ENCODE measurements at regions not wholly inside any gene's neighbourhood (a gene's known extent, or its start where the extent isn't known, plus 50 kb on each side); places are given as distances from the start of the nearest gene placed in this dataset.
A peak's percentile ranks its signal among the peaks of the same experiment; 100 is the strongest.

DNA sequence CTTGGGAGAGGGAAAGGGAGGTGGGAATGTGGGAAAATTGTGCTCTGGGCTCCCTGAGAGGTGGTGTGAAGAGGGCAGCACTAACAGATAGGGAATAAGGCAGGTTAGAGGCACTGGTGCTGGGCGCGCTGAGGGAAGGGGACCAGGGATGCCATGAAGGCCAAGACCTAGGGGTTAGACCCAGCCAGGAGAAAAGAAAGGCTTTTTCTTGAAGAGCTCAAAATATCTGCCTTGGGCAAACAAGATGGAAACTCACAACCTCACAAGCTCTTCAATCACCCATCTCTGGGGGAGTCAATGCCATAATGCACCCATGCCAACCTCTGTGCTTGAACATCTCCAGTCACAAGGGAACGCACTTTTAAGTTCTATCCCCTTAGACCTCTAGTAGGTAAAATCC is 363.6 kb upstream of the CHD6 start:
- FAIRE-seq (no peak), DNase-seq (ENCODE audit: insufficient read length, low spot score) (no peak)
- TF ChIP-seq, protein P1, sequence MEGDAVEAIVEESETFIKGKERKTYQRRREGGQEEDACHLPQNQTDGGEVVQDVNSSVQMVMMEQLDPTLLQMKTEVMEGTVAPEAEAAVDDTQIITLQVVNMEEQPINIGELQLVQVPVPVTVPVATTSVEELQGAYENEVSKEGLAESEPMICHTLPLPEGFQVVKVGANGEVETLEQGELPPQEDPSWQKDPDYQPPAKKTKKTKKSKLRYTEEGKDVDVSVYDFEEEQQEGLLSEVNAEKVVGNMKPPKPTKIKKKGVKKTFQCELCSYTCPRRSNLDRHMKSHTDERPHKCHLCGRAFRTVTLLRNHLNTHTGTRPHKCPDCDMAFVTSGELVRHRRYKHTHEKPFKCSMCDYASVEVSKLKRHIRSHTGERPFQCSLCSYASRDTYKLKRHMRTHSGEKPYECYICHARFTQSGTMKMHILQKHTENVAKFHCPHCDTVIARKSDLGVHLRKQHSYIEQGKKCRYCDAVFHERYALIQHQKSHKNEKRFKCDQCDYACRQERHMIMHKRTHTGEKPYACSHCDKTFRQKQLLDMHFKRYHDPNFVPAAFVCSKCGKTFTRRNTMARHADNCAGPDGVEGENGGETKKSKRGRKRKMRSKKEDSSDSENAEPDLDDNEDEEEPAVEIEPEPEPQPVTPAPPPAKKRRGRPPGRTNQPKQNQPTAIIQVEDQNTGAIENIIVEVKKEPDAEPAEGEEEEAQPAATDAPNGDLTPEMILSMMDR (IDR thresholded peaks at IDR 0.05; ENCODE audit: insufficient read depth, missing control alignments): no peak

DNA sequence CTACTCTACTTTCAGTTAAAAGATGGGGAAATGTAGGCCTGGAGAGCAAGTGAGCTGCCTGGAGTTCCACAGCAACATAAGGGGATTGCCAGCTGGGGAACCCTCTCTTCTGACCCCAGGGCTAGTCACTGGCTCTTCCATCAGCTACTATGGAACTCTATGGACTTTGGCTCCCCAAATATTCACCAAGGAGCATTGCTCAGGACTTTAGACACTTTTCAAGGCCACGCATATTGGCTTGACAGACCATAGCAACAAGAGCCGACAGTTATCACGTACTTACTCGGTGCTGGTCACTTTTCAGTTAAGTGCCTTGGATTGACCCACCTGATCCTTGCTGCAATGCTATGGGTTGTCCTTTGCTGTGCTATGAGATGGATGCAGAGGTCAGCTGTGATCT is 360.7 kb upstream of the CHD6 start:
- TF ChIP-seq, protein P1 (IDR thresholded peaks at IDR 0.05; ENCODE audit: insufficient read depth, missing control alignments): no peak
- FAIRE-seq (no peak), DNase-seq (ENCODE audit: insufficient read length, low spot score) (no peak)

DNA sequence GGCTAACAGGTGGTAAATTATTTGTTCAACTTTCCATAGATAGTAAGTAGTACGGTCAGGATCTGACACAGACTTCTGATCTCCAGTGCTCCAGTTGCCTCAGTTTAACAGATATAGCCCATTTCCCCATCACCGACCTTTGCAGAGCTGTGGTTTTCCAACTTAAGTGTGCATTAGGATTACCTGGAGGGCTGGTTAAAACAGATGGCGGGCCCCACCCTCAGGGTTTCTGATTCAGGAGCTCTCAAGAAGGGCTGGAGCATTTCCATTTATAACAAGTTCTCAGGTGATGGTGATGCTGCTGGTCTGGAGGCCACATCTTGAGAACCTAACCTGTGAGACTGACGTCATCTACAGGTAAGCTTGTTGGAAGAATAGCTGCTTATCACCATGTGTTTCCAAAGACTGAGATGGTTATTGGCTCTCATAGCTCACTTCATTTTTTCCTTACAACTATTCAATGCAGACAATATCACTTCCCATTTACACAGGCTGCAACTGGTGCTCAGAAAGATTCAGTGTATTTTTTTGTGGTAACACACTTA is 360.1 kb upstream of the CHD6 start:
- no peak for DNase-seq (ENCODE audit: insufficient read length, low spot score)
- FAIRE-seq: no peak
- TF ChIP-seq, protein P1 (IDR thresholded peaks at IDR 0.05; ENCODE audit: insufficient read depth, missing control alignments): no peak

DNA sequence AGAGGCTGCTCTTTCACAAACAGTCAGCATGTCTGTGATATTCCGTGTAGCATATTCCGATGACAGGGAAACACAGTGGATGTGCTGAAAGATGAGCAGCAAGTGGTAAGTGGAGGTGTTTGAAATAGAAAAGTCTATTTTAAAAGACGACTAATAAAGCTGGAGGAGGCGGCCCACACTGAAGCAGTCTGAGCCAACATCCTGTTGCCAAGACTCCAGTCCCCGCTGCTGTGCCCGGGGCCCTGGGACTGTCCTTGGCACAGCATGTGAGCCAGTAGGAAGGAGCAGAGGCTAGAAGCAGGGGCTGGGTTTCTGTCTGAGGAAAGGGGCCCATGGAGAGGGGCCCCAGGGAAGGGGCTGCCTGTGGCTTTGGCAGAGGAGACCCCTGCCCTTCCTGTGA is 351.5 kb upstream of the CHD6 start:
- TF ChIP-seq, protein P1 (IDR thresholded peaks at IDR 0.05; ENCODE audit: insufficient read depth, missing control alignments): no peak
- DNase-seq (ENCODE audit: insufficient read length, low spot score) (no peak), FAIRE-seq (no peak)

DNA sequence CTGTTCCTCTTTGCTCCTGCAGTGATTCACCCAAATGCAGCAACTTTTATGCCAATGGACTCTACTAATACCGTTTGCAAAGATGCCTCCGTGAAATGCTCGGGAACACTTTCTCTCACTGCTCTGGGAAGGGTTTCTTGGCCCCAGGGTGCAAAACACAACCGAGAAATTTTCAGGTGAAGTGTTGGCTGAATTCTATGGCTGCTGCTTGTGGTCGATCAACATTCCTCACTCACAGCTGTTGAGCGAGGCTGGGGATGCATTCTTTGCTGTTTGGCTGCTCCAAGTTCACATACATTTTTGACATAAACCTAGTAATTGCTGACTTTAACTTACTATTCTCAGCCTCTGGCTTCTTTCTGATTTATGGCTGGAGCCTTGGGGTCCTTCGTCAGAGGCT is 342.0 kb upstream of the CHD6 start:
- DNase-seq (ENCODE audit: insufficient read length, low spot score) (no peak), FAIRE-seq (no peak)
- TF ChIP-seq, protein P1 (IDR thresholded peaks at IDR 0.05; ENCODE audit: insufficient read depth, missing control alignments): no peak

DNA sequence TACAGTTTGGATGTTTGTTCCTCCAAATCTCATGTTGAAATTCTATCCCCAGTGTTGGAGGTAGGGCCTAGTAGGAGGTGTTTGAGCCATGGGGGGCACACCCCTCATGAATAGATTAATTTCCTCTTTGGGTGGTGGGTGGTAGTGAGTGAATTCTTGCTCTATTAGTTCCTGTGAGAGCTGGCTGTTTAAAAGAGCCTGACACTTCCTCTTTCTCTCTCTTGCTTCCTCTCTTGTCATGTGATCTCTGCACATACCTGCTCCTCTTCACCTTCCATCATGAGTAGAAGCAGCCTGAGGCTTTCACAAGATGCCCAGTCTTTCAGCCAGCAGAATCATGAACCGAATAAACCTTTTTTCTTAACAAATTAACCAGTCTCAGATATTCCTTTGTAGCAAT is 340.2 kb upstream of the CHD6 start:
- TF ChIP-seq, protein P1 (IDR thresholded peaks at IDR 0.05; ENCODE audit: insufficient read depth, missing control alignments): no peak
- DNase-seq (ENCODE audit: insufficient read length, low spot score): no peak
- no peak for FAIRE-seq

DNA sequence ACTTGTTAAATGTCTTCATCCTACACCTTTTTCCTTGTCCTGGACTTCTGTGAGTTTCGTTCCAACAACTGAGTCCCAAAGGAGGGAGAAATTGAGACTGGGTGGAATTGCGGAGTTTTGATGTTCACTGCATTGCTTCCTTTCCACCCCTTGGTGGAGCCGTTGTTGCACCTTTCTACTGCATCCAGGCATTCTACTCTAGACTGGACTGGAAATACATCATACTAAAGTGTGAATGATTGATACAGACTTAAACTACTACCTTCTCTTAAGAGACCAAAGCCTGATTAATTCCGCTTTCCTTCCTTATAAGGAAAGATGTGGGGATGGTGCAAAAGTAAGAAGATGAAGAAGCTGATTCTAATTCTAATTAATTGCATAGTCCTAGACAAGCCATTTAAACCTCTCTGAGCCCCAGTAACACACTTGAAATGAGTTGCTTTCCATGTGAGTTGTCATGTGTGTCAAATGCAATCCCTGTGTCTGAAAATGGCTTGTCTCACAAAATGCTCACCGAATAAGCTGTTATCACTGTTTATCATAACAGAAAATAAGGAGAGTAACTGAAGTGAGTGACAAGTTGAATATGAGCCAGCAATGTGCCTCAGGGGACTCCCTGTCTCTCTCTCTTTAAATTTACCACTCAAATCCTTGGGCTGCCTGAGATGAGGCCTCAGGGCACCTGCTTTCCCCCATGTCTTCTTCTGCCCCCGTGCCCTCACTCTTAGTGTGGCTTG is 338.3 kb upstream of the CHD6 start:
- FAIRE-seq (peak; percentile 29), DNase-seq (ENCODE audit: insufficient read length, low spot score) (no peak)
- TF ChIP-seq, protein P1 (IDR thresholded peaks at IDR 0.05; ENCODE audit: insufficient read depth, missing control alignments): peak; percentile 87
